Iris pigment epithelial cell (primary cell): ENCODE measurements at regions not wholly inside any gene's neighbourhood (a gene's known extent, or its start where the extent isn't known, plus 50 kb on each side); places are given as distances from the start of the nearest gene placed in this dataset.
"Not testable (repeated sequence)": the region's sequence is repeated elsewhere in the genome, so short reads cannot be mapped to it uniquely, and the experiment has no call there.

Source experiments
- DNase-seq: peaks from one replicate; pipeline ENCODE4 v3.0.0-alpha.2; 2011; ENCODE audit warnings: low read depth

- no peak for DNase-seq
Observed at GRCh38 chr20:48440916-48441315, 386.9 kb downstream of the PREX1 start.

GRCh38 chr20:48440261-48440660, 387.5 kb downstream of the PREX1 start:
- not testable (repeated sequence) for DNase-seq

- DNase-seq, result no peak
Observed at GRCh38 chr20:48437146-48437545, 390.7 kb downstream of the PREX1 start.

- DNase-seq, result not testable (repeated sequence)
Observed at GRCh38 chr20:48436609-48437008, 391.2 kb downstream of the PREX1 start.

- no peak for DNase-seq
Observed at GRCh38 chr20:48433178-48433577, 394.6 kb downstream of the PREX1 start.

DNA sequence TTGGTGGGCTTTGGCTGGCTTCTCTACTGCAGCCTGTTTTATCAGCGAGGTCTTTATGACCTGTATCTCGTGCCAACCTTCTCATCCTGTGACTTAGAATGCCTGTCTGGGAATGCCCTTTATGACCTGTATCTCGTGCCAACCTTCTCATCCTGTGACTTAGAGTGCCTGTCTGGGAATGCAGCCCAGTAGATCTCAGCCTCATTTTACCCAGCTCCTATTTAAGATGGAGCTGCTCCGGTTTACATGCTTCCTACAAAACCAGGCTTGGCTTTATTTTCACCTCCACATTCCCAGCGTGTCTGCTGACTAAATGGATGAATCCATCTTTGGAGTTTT, 395.3 kb downstream of the PREX1 start:
- no peak for DNase-seq

- no peak for DNase-seq
Observed at GRCh38 chr20:48431653-48432493, 395.9 kb downstream of the PREX1 start.

GRCh38 chr20:48426630-48427029, 401.2 kb downstream of the PREX1 start:
- no peak for DNase-seq

GRCh38 chr20:48425817-48426612, 401.8 kb downstream of the PREX1 start:
- DNase-seq, result peak; percentile 15

DNA sequence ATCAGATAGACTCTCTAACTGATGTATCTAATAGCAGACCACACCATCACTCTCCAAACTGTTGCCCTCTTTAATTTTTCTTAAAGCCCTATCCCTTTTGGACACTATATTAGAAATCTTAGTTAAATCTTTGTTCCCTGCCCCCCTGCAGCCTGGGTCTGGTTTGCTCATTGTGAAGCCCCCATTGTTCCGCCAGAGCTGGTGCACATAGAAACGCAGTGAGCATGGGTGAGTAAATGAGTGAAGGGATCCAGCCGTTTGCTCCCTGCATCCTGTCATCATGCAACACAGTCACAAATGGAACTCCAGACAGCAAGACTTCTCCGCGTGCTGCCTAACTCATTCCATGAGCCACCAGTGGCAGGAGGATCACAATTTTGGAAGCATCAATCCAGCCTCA, 402.5 kb downstream of the PREX1 start:
- DNase-seq, result no peak

DNA sequence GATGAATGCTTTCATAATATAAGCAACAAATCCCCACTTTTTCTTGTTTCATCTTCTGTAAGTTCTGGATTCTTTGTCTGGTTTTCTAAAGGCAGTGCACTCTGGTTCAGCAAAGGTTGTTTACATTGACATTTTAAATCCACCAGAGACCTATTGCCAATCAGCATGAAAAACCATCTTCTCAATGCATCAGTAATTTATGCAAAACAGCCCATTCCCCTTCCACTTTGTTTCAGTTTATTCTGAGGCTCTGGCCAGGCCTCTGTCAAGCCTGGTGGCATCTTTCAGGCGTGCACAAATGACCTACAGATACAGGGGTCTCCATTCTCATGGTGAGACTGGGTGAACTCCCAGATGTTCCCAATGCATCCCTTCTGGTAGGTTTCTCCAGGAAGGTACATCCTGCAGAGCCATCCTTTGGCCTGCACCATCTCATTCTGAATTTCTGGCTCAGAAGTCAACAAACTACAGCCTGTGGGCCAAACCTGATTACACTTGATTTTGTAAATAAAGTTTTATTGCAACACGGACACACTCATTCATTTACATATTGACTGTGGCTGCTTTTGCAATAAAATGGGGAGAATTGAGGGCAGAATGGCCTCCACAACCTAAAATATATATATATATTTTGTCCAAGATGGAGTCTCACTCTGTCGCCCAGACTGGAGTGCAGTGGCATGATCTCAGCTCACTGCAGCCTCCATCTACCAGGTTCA, 405.4 kb downstream of the PREX1 start:
- no peak for DNase-seq

GRCh38 chr20:48421547-48421946, 406.3 kb downstream of the PREX1 start:
- DNase-seq, result no peak

DNA sequence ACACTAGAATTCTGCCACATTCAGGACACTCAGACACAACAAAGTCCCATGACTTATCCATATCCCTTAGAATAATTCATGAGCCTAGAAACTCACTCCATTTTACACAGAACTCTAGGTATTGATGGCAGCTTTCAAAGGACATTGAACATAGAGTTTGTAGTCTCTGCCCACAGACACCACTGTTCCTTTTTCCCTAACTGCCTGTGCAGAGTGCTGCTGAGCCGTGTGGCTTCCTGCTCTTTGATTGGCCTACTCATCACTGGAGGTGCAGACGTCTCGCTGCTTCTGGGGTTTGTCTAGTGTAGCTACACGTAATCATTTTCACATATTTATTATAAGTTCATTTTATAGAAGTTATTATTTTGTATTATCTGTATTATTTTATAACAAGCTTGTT, 407.6 kb downstream of the PREX1 start:
- DNase-seq, result no peak

DNA sequence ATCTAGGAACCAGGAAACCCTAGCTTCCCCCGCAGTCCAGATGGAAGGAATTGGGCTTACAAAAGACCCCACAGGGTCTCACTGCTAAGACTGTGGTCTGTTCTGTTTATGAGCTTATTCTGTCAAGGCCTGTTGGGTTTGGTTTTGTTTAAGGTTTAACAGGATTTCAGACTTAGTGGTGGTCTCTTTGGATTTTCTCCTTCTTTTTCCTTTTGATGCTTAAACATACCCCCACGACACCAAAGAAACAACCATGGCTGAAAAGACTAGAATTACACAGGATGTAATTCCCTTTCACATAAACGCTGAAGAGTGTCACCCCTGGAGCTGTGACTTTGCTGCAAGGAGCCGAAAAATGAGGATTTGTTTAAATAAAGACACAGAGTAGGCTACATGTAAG, 408.6 kb downstream of the PREX1 start:
- no peak for DNase-seq

DNA sequence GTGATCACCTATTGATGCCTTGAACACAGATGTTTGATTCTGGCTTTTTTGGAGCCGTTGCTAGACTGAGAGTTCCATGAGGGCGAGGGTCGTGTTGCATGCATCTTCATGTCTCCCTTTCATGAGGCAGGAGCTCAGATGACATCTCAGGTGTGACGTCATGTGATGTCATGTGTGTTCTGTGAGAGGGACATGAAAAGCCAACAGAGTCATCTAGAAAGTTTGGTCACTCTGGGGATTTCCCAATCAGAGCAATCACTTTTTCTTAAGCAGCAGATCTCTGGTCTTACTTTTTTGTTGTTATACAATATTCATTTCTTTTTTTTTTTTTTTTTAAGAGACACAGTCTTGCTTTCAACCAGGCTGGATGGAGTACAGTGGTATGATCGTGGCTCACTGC, 411.8 kb downstream of the PREX1 start:
- no peak for DNase-seq

DNA sequence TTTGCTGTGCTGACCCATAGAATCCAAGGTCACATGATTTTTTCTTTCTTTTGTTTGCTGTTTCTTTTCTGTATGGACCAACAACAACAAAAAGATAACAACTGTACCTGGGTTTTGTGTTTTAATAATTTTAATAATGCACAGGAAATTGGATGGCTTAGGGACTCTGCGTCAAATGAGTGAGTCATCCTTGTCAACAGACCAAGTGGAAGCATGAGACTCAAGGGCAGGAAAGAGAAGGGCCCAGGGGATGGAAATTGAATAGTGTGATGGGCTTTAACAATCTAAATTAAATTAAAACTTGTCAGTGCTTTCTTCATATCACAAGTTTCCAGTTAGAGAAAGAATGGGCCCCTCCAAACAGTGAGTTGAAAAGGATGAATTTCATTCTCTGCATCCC, 413.0 kb downstream of the PREX1 start:
- peak; percentile 10 for DNase-seq

GRCh38 chr20:48411919-48412522, 415.8 kb downstream of the PREX1 start:
- DNase-seq, result no peak

- DNase-seq, result no peak
Observed at GRCh38 chr20:48411245-48411644, 416.6 kb downstream of the PREX1 start.

DNA sequence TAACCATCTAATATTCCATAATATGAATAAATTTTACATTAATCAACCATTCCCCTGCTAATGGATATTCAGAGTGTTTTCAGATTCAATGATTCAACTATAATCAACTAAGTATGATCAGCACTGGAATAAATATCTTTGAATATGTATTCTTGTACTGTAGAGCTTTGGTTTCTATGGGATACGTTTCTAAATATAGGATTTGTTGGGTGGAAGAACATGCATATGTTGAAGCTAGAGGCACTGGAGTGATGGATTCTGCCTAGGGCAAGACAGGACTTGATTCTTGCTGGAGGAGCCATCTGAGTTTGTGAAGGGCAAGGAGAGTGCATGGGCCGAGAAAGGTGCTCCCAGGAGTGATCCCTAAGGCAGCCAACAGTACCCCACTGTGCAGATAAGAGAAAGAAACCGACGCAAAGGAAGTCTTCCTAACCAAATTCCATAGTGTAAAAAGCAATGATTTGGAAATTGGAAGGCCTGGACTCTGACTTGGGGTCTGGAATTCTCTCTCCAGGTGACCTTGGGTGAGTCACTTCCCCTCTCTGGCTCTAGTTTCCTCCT, 418.7 kb downstream of the PREX1 start:
- DNase-seq, result no peak

DNA sequence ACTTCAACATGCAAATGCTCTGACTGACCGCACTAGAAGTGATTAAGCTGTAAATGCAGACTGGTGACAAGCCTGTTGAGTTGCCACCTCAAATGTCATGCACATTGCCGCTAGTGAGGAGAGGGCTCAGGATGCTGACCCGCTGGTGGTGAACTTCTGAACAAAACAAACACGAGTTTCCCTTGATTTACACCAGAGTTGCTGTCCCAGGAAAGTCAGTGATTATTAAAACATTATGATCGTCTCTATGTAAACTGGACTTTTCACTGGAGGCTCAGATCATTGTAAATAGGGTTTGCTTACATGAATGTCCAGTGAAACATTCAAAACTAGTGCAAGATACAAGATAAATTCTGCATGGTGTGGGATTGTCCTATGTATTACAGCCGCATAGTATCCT, 420.1 kb downstream of the PREX1 start:
- no peak for DNase-seq

- DNase-seq, result no peak
Observed at GRCh38 chr20:48406912-48407340, 420.9 kb downstream of the PREX1 start.

DNA sequence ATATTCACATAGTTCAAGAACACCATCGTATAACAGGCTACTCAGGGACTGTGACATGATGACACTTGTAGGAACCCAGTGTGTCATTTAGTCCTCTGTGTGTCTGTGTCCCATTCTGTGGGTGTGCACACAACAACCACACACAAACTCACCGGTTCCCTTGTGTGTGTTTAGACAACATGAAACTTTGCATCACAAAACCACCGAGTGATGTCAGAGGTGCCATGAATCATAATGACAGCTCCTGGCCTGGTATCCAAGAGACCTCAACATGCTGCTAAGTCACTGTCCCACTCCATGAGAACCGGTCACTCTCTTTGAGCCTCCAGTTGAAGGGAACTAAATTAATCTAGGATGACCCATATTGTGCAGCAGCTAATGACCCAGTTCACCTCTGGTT, 421.3 kb downstream of the PREX1 start:
- DNase-seq, result no peak
